ENCODE measurements at regions not wholly inside any gene's neighbourhood (a gene's known extent, or its start where the extent isn't known, plus 50 kb on each side); places are given as distances from the start of the nearest gene placed in this dataset.
"Not testable (repeated sequence)": the region's sequence is repeated elsewhere in the genome, so short reads cannot be mapped to it uniquely, and the experiment has no call there.

DNA sequence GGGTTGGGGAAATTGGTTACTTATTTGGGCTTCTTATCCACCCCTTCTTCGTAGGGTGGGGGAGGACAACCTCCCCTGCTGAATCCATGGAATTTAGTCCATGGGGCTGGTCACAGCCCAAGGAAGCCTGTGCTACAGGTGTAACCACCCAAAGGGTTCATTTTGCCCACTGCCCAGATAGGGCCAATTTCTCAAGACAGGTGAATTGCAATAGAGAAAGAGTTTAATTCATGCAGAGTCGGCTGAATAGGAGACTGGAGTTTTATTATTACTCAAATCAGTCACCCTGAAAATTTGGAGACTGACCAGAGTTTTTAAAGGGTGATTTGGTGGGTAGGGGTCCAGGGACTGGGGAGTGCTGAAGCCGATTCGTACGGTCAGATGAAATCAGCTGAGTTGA, 101.5 kb upstream of the HS3ST2 start:
- POLR2A ChIA-PET (ENCODE audit: low non-redundant PET), result no interaction called here
- Histone ChIP-seq H3K4me1 (ENCODE audit: insufficient read depth, low read length, poor library complexity, severe bottlenecking) (no peaks in the 10 kb centered on the region), H3K4me3 (ENCODE audit: low read depth, low read length, poor library complexity, severe bottlenecking) (no peak overlapping the region), H3K27me3 (replicated peaks; ENCODE audit: insufficient read depth, low read depth, low read length, poor library complexity) (peaks cover 9% of the 10 kb centered on the region), H3K9me3 (ENCODE audit: low read depth, low read length, poor library complexity, severe bottlenecking) (peaks cover 13% of the 10 kb centered on the region), H3K27ac (ENCODE audit: low read depth, low read length, poor library complexity, severe bottlenecking) (no peak overlapping the region), H3K36me3 (ENCODE audit: insufficient read depth, low read length, poor library complexity, severe bottlenecking) (no peaks in the 10 kb centered on the region)
- no TSS peak for BruUV-seq (replicated peaks)
- TF ChIP-seq CTCF (conservative IDR thresholded peaks at IDR 0.05; ENCODE audit: low read depth, low read length) (no peak), EZH2 (IDR thresholded peaks at IDR 0.05; ENCODE audit: borderline replicate concordance, low read depth, low read length, poor library complexity, severe bottlenecking) (no peak)
- no peak for DNase-seq (ENCODE audit: low spot score)
- intact Hi-C loops (cut with micrococcal nuclease; ENCODE audit: unreplicated experiment), result no loop called here
- CTCF ChIA-PET, result no interaction called here

DNA sequence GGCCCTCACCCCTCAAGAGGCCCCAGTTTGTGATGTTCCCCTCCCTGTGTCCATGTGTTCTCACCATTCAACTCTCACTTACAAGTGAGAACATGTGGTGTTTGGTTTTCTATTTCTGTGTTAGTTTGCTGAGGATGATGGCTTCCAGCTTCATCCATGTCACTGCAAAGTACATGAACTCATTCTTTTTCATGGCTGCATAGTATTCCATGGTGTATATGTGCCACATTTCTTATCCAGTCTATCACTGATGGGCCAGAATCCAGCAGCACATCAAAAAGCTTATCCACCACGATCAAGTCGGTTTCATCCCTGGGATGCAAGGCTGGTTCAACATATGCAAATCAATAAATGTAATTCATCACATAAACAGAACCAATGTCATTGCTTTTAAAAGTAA, 95.4 kb upstream of the HS3ST2 start:
- H3K4me1 ChIP-seq (ENCODE audit: insufficient read depth, low read length, poor library complexity, severe bottlenecking); H3K4me3 ChIP-seq (ENCODE audit: low read depth, low read length, poor library complexity, severe bottlenecking); H3K36me3 ChIP-seq (ENCODE audit: insufficient read depth, low read length, poor library complexity, severe bottlenecking); H3K9me3 ChIP-seq (ENCODE audit: low read depth, low read length, poor library complexity, severe bottlenecking); POLR2A ChIA-PET (ENCODE audit: low non-redundant PET); BruUV-seq (replicated peaks); intact Hi-C loops (cut with micrococcal nuclease; ENCODE audit: unreplicated experiment); H3K27ac ChIP-seq (ENCODE audit: low read depth, low read length, poor library complexity, severe bottlenecking); CTCF ChIA-PET; DNase-seq (ENCODE audit: low spot score): not testable (repeated sequence)
- peaks cover 22% of the 10 kb centered on the region for H3K27me3 ChIP-seq (replicated peaks; ENCODE audit: insufficient read depth, low read depth, low read length, poor library complexity)

DNA sequence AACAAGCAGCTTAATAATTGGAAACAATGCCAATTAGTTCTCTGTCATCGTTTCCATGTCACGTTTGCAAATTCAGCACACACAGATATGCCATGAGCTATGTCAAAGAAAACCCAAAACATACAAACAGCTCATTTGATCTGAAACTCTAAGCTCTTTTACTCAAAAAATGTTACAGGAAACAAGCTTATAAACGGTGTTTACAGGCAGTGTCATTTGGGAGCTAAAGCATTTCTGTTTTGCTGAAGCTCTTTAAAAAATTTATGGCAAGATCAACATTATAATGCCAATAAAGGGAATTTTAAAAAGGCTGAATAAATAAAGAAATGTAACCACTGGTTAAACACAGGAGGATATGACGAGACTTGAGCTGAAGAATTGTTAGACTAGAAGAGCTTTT, 94.0 kb upstream of the HS3ST2 start:
- DNase-seq (ENCODE audit: low spot score), result no peak
- Histone ChIP-seq H3K4me1 (ENCODE audit: insufficient read depth, low read length, poor library complexity, severe bottlenecking) (no peaks in the 10 kb centered on the region), H3K36me3 (ENCODE audit: insufficient read depth, low read length, poor library complexity, severe bottlenecking) (no peaks in the 10 kb centered on the region), H3K4me3 (ENCODE audit: low read depth, low read length, poor library complexity, severe bottlenecking) (no peak overlapping the region), H3K9me3 (ENCODE audit: low read depth, low read length, poor library complexity, severe bottlenecking) (no peaks in the 10 kb centered on the region), H3K27me3 (replicated peaks; ENCODE audit: insufficient read depth, low read depth, low read length, poor library complexity) (peaks cover 13% of the 10 kb centered on the region), H3K27ac (ENCODE audit: low read depth, low read length, poor library complexity, severe bottlenecking) (no peak overlapping the region)
- intact Hi-C loops (cut with micrococcal nuclease; ENCODE audit: unreplicated experiment), result no loop called here
- no peak for TF ChIP-seq EZH2 (IDR thresholded peaks at IDR 0.05; ENCODE audit: borderline replicate concordance, low read depth, low read length, poor library complexity, severe bottlenecking)
- no peak for TF ChIP-seq CTCF (conservative IDR thresholded peaks at IDR 0.05; ENCODE audit: low read depth, low read length)
- POLR2A ChIA-PET (ENCODE audit: low non-redundant PET), result no interaction called here
- no TSS peak for BruUV-seq (replicated peaks)
- CTCF ChIA-PET, result interaction anchor here (1.0 kb wide), 1 partner anchor 253 kb away, joined by 3 read pairs; no protein-coding TSS in a partner anchor

- no peak for DNase-seq (ENCODE audit: low spot score)
- BruUV-seq (replicated peaks), result no TSS peak
Measured at GRCh38 chr16:22721511-22722100, 92.4 kb upstream of the HS3ST2 start.

More at GRCh38 chr16:22721511-22722100, 92.4 kb upstream of the HS3ST2 start:
- H3K9me3 ChIP-seq (ENCODE audit: low read depth, low read length, poor library complexity, severe bottlenecking), result no peaks in the 10 kb centered on the region
- CTCF ChIA-PET, result no interaction called here
- TF ChIP-seq CTCF (conservative IDR thresholded peaks at IDR 0.05; ENCODE audit: low read depth, low read length) (no peak), EZH2 (IDR thresholded peaks at IDR 0.05; ENCODE audit: borderline replicate concordance, low read depth, low read length, poor library complexity, severe bottlenecking) (no peak)
- H3K27me3 ChIP-seq (replicated peaks; ENCODE audit: insufficient read depth, low read depth, low read length, poor library complexity), result peaks cover 18% of the 10 kb centered on the region
- H3K4me3 ChIP-seq (ENCODE audit: low read depth, low read length, poor library complexity, severe bottlenecking), result no peak overlapping the region
- intact Hi-C loops (cut with micrococcal nuclease; ENCODE audit: unreplicated experiment), result no loop called here
- H3K36me3 ChIP-seq (ENCODE audit: insufficient read depth, low read length, poor library complexity, severe bottlenecking), result no peaks in the 10 kb centered on the region
- H3K27ac ChIP-seq (ENCODE audit: low read depth, low read length, poor library complexity, severe bottlenecking), result no peak overlapping the region
- POLR2A ChIA-PET (ENCODE audit: low non-redundant PET), result no interaction called here
- no peaks in the 10 kb centered on the region for H3K4me1 ChIP-seq (ENCODE audit: insufficient read depth, low read length, poor library complexity, severe bottlenecking)

All from A673 (cell line).